Esophagus muscularis mucosa (tissue), 4 donors: ENCODE measurements at regions not wholly inside any gene's neighbourhood (a gene's known extent, or its start where the extent isn't known, plus 50 kb on each side); places are given as distances from the start of the nearest gene placed in this dataset.
A peak's percentile ranks its signal among the peaks of the same experiment; 100 is the strongest.

ENCODE experiments used
- CTCF ChIP-seq, 3 experiments: fragments of 200-600 bp in 2 of 3; fragments of 450-650 bp in 1 of 3; sonication (generic) in 2 of 3; IDR thresholded peaks; one replicate each; pipeline ENCODE4 v1.5.1; 2017 to 2019; ENCODE audit warnings: antibody characterized with exemption in 3 of 3, mild to moderate bottlenecking in 2 of 3, moderate library complexity in 1 of 3
- EP300 ChIP-seq: sonication (generic); formaldehyde crosslinking; IDR thresholded peaks from one replicate; pipeline ENCODE4 v1.6.1; 2017; ENCODE audit warnings: antibody characterized with exemption
- POLR2A ChIP-seq: fragments of 450-650 bp; IDR thresholded peaks from one replicate; pipeline ENCODE4 v1.6.1; 2017; ENCODE audit warnings: antibody characterized with exemption, moderate library complexity, mild to moderate bottlenecking, low read depth
- POLR2AphosphoS5 ChIP-seq, 2 donors: sonication (generic); formaldehyde crosslinking; IDR thresholded peaks; one replicate each; pipeline ENCODE4 v1.6.1; 2017; ENCODE audit warnings: antibody characterized with exemption in 2 of 2

GRCh38 chr5:128782446-128782845 is 182.8 kb upstream of the SLC27A6 start:
- TF ChIP-seq CTCF (IDR thresholded peaks at IDR 0.05) = no peak
- peak; percentile 51 to 58 for TF ChIP-seq POLR2AphosphoS5 (IDR thresholded peaks at IDR 0.05)
- TF ChIP-seq POLR2A = no peak
- TF ChIP-seq EP300 = no peak
